GM21390 (cell line): ENCODE measurements at regions not wholly inside any gene's neighbourhood (a gene's known extent, or its start where the extent isn't known, plus 50 kb on each side); places are given as distances from the start of the nearest gene placed in this dataset.
"Not testable (repeated sequence)": the region's sequence is repeated elsewhere in the genome, so short reads cannot be mapped to it uniquely, and the experiment has no call there.

Source experiments
- ATAC-seq: cut with Tn5 transposase; IDR thresholded peaks from one replicate; pipeline ENCODE4 v1.9.1; 2021; ENCODE audit not compliant: unreplicated experiment

DNA sequence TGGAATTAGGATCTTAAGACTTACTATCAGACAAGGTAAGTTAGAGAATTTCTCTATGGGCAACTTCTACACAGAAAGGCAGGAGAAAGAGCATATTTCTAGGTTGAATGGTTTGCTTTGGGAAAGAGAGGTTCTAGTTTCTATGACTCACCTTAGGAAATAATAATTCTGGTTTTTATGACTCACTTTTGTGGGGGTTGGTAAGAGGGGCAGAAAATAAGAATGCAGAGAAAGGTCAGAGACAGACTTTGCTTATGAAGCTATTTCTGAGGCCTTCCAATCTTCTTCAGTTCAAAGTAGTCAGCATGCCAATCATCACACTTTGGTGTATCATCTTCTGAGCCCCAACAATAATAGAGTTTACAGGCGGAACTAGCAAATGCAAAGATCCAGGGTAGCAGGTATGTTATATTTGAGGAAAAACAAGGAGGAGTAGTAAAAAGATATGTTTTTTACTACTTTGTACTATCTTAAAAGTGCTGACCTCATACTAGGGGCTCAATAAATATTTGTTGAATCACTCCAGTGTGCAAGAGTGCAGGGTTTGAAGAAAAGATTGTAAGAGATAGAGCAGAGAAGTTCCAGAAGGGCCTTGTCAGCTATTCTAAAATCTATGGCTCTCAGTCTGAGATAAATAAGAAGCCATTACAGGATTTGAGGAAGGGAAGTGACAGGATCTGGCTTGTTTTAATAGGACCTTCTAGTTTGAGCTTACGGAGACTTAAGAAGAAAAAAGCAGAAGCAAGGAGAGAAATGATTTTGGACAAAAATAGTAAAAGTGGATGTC lies 56.7 kb upstream of the LRFN5 start:
- ATAC-seq = no peak

DNA sequence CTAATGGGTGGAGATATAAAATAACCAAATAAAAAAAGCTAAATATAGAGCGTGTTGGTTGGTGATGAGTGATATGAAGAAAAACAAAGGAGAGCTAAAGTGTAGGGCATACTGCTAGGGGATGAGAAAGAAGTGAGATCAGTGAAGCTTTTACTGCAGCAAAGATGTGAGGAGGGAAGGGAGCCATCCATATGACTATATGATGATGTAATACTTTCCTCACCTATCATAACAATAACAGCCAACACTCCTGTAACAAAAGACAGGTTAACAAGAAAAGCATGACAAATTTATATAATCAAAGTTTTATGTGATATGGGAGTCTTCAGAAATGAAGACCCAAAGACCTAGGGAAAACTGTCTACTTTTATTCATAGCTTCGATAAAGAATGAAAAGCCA lies 57.4 kb upstream of the LRFN5 start:
- no peak for ATAC-seq

DNA sequence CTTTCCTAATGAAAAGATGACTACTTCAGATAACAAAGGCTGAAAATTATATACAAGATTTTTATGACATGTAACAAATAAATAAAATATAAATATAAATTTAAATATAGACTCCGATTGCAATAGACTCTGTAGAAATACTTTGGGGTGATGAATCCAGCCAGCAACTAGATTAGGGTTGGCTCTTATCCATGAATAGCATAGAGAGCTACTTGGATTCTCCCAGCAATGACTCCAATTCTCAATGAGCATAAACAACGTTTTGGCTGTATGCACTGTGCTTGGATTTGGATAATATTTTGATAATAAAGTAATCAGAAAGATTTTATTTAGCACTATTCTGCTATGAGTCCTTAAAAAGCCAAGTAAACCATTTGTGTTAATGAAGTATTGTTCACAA lies 58.0 kb upstream of the LRFN5 start:
- no peak for ATAC-seq

DNA sequence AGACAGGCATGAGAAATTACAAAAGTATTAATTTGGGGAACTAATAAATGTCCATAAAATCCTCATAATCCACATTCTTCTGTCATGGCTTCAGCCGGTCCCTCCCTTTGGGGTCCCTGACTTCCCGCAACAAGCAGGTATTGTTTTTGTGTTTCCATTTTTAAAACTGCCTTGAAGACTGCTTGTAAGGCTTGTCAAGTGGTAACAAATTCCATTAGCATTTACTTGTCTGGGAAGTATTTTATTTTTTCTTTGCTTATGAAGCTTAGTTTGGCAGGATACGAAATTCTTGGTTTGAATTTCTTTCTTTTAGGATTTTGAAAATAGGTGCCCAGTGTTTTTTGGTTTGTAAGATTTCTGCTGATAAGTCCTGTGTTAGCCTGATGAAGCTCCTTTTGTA lies 65.3 kb upstream of the LRFN5 start:
- no peak for ATAC-seq

DNA sequence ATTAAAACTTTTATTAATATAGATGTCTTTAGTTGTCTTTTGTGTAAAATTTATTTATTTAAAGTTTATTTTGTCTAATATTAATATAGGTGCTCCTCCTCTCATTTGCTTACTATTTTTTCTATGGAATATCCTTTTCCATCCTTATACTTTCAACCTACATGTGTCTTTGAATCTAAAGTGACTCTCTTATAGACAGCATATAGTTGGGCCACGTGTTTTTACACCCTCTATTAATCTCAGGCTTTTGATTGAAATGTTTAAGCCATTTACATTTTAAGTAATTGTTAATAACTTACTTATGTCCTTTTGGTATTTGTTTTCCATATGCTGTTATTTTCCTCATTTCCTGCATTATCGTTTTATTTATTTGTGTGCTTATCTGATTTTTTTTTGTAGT lies 74.4 kb upstream of the LRFN5 start:
- ATAC-seq = no peak

DNA sequence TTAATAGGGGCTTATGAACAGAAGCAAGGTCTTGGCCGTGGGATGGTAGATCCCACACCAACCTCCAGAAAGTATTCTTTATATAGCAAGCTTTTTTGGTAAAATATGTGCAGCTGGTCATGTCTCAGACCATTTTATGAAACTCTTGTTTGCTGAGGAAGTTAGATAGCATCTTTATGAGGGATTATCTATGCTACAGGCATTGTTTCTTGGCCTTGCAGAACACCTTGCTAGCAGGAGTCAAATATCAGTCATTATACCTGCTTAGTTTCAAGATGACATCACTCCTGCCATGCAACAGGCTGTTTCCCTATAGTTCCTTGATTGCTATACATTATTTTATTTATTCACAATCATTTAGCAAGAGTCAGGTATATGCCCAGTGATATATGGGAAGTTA lies 84.8 kb upstream of the LRFN5 start:
- no peak for ATAC-seq

DNA sequence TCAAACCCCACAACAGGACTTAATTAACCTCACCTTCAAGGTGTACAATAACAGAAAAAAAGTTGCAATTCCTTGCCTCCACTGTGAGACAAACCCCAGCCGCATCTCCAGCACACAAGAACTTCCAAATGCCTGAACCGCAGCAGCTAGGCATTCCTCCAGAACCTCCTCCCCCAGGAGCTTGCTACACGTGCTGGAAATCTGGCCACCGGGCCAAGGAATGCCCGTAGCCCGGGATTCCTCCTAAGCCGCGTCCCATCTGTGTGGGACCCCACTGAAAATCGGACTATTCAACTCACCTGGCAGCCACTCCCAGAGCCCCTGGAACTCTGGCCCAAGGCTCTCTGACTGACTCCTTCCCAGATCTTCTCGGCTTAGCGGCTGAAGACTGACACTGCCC lies 88.6 kb upstream of the LRFN5 start:
- not testable (repeated sequence) for ATAC-seq

DNA sequence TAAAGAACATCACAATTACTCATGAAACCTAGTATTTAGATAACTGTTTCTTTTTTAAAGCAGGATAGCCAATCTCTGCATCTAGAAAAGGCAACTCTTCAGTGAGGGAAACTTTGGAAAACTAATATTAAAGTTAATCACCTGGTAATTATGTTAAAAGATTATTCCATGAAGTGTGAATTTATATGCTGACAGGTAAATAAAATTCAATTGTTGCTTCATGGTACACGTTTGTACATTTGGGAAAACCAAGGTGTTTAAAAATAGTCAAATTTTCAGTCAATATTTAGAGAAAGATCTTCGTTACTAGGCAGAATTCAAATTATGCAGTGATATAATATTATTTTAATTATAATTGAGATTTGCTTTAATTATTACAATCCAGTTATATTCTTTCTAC lies 100.1 kb upstream of the LRFN5 start:
- no peak for ATAC-seq

DNA sequence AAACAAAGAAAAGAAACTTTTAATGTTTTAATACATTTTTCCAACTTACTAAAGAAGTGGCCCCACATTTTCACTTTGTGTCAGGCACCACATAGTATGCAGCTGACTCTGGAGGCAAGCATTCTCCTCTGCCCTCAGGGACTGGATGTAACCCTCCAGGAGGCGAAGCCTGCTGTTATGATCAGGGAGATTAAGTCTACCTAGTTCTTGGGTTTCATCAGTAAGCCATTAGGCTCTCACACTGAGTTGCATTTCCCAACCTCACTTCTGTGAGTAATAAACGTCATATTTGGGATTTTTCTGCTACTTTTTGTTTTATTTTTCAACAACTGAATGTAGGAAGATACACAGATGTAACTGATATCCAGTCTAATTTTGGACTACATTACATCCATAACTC lies 101.2 kb upstream of the LRFN5 start:
- ATAC-seq = no peak

DNA sequence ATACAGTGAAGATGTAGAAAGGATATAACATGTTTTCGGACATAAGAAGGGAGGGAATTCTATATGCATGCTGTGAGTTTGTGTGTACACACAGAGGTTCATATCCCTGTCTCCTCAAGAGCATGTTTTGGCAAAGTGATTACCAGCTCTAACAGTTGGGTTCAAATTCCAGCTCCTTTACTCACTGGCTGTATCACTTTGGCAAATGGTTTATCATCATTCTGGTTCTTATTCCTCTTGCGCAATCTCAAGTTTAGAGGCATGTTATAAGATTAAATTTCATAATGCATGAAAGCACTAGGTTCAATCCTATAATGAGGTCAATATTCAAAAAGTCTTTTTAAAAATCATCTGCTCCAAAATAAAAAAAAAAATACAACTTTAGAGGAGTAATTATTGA lies 107.7 kb upstream of the LRFN5 start:
- ATAC-seq = no peak

DNA sequence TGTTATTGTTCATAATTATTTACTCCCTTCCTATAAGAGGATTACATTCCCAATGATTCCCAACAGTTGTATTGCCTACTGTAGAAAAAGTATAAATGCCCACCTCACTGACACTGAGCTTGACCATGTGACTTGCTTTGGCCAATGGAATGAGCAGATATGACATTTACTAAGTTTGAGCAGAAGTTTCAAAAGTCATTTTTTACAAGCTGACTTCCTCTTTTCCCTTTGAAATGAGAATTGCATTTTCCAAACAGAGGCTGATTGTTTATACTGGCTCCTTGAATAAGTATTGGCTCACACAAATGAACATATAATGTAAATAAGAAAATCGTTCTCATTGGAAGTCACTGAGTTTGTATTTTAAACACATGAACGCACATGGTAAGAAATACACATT lies 116.4 kb upstream of the LRFN5 start:
- ATAC-seq = no peak

DNA sequence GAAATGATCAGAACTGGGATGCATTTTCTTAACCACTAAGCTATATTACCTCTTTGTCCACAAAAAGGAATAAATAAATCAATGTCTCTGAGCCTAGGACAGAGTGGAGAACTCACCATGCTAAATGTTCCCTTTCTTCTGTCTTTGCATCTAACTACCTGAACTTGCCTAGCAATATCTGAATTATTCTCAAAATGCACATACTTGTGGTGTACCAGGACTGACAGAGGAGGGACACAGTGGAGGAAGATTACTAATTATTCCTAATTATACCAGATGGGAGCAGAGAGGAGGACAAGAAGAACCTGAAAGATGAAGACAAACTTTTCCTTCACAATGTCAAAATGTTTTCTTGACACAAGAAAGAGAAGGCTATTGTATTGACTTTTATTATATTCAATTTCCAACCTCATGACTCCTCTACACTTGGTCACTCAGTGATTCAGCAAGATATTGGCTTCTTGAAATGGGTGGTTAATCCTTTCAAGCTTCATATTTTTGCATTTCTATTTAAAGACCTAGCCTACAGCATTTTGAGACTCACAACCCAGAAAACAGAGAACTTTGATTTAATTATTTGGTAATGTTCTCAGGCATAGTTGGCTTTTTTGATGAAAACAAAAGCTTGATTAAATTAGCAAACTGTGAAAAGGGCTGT lies 117.2 kb upstream of the LRFN5 start:
- ATAC-seq = no peak

DNA sequence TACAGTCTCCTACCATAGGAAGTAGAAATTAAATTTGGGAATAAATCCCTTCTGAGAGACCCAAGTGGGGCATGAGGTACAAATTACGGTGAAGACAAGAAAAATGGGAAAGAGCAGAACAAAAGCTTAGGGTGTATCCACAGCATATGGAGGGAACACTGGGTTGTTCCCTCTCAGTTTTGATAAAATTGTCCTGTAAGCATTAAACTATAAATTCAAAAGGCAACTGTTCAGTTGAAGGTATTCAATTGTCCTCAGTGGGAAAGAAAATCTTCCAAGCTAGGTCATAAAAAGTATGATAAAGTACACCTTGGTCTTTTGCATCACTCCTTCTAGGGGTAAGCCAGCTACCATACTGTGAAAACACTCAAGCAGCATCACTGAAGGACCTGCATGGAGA lies 118.3 kb upstream of the LRFN5 start:
- no peak for ATAC-seq

DNA sequence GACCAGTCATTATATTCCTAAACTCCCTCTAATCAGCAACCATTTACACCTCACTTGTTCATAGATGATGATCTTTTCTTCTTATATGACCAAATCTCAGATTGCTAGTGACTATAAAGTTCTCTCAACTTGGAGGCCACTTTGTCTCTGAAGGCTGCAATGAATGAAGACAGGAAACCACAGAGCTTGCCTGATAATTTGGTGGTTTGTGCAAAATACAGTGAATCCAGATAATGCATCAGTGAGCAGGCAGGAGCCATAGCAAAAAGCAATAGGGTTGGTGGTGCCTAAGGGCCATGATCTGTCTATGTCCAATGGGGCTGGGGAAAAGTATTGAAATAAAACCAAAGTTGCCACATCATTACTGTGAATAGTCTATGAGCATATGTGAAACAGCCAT lies 123.8 kb upstream of the LRFN5 start:
- ATAC-seq = no peak

DNA sequence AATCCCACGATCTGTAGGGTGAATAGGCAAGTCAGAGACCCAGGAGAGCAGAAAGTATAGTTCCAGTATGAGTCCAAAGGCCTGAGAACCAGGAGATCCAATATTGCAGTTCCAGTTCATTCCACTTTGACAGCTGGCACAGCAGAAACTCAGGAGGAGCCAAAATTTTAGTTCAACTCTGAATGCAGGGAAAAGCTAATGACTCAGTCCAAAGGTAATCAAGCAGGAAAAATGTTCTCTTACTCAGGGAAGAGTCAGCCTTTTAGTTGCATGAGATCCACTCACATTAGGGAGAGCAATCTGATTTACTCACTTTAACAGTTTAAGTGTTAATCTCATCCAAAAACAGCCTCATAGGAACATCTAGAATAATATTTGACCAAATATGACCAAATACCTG lies 130.2 kb upstream of the LRFN5 start:
- ATAC-seq = no peak

DNA sequence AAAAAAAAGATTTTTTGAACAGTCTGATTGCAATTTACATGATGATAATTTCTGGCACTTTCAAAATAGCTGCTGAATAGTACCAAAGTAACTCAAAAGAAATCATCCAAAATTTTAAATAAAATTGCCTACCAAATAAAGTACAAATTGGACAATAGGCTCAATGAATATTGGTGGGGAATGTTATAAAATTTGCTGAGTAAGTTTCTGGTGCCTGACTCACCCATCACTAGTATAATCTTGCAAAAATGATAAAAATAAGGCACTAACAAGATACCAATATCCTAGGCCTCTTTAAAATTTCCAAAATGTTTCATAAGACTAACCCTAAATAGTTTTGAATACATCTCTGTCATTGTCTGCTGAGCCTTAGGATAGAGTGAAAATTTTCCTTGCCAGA lies 145.3 kb upstream of the LRFN5 start:
- ATAC-seq = no peak

DNA sequence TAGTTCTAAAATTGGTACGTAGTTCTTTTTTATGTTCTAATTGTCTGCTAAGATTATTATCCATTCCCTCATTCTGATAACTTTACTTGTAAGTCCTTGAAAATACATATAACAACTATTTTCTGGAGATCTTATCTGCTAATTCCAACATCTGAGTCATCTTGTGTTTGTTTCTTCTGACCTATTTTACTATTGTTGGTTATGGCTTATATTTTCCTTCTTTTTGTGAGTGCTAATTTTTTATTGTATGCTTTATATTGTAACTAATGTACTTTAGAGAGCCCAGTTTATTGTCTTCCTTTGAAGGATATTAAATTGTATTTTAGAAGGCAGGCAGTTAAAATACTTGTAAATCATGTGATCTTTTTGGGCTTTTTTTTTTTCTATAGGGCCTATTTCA lies 149.3 kb upstream of the LRFN5 start:
- no peak for ATAC-seq

DNA sequence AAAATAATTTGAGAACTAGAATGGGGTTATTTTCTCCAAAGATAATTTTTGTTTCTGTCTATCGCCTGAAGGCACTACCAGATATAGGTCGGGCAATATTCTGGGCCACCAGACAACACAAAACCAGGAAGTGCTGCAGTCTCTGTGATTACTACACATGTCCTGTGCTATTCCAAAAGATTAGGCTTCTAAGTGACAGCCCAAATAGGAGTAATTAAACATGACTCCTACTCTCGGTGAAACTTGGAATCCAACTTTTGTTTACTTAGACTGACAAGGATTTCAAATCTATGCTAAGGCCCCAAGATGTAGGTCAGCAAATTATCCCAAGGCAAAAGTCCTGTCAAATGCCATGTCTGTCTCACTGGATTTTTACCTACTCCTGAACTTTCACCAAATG lies 157.6 kb upstream of the LRFN5 start:
- no peak for ATAC-seq

DNA sequence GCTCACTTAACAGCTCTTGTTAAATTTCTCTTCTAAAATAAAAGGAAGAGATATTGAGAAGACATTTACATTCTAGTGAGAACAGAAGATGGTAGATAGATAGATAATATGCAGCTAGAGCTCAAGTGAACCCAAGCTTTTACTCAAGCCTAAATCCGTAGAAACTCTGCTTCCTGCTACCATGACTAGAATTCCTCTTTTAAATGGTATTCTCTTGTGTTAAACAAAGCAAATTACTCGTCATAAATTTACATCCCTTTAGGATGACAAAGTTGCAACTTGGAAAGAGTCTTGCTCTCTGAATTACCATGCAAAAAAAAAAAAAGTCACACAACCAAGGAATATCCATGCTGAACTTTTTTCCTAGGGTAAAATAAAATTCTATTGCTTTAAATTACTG lies 160.7 kb upstream of the LRFN5 start:
- no peak for ATAC-seq

DNA sequence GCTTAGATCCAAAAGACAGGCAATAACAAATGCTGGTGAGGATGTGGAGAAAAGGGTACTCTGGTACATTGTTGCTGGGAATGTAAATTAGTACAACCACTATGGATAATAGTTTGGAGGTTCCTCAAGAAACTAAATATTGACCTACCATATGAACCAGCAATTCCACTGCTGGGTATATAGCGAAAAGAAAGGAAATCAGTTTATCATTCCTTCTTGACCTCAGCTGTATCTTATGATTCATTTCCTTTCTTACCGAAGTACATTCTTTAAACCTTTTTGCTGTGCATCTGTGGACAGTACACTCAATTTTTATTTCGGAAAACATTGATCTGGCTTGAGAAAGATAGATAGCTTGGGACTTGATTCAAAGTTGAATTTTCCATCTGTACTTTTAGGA lies 183.2 kb upstream of the LRFN5 start:
- no peak for ATAC-seq

DNA sequence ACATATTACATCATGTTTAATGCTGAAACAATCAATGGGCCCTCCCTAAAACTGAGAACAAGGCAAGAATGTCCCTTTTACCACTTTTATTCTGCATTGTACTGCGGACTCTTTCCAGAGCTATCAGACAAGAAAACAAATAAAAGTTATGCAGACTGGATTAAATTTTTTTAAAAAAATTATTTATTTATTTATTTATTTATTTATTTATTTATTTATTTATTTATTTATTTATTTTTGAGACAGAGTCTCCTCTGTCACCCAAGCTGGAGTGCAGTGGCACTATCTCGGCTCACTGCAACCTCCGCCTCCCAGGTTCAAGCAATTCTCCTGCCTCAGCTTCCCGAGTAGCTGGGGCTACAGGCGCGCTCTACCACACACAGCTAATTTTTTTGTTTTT lies 185.4 kb upstream of the LRFN5 start:
- not testable (repeated sequence) for ATAC-seq

DNA sequence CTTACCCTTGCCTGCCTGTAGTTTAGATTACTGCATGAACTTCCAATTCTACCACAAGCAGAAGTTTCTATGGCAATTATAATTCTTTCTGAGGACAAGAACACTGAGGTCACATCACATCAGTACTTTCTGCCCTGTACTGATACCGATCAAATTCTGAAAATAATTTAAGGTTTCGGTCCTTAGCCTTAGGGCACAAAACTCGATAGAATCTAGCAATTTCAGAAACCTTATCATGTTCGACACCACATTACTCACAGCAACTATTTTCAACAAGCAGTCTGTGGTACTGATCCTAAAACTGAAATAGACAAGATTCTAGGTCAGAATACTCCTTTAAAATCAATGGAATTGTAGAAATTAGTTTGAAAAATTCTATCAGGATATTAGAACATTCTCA lies 187.0 kb upstream of the LRFN5 start:
- ATAC-seq = no peak

DNA sequence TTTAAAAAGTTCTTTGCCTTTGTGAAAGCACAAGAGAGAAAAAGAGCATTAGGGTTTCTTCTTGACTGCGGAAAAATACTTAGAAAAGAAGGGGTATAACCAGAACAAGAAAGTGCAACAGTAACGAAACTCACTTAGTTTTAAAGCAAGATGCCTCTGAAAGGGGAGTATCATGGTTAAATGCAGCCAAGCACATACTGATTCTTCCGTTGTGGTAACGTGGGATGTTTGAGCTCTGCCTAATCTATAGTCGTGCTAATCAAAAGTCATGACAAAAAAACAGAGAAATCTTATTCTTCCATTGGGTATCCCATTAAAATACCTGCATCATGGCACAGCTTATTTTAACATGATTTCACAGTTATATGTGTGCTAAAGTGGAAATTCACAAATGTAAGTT lies 187.8 kb upstream of the LRFN5 start:
- no peak for ATAC-seq
